ENCODE measurements at regions not wholly inside any gene's neighbourhood (a gene's known extent, or its start where the extent isn't known, plus 50 kb on each side); places are given as distances from the start of the nearest gene placed in this dataset.

DNA sequence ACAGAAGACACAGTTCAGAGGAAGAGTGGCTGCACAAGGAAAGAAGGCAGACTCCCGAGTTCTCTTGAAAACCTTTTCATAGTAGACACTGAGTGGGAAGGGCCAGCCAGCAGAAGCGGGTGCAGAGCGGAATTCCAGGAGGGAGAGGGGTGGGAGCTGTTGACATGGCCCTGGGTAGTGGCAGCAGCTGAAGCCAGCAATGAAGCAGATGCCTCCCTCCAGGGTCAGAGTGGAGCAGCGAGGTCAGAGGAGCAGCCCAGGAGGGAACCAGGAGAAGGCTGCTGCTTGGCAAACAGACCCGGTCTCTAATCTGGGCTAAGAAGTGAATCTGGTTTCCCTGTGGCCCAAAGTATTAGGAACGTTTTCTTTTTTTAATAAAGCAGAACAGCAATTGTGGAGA, 73.9 kb upstream of the SPATA13 start:
- Histone ChIP-seq H2BK15ac (ENCODE audit: low read depth, low read length) (no peak overlapping the region), H3K27ac (ENCODE audit: insufficient read length, low read depth, low read length) (no peak overlapping the region), H3K9me3 (ENCODE audit: control insufficient read depth, low read depth, low read length) (no peaks in the 10 kb centered on the region), H4K20me1 (ENCODE audit: control insufficient read depth, insufficient read depth, insufficient read length) (no peaks in the 10 kb centered on the region), H4K5ac (ENCODE audit: insufficient read length, low read depth, low read length) (no peak overlapping the region), H4K91ac (ENCODE audit: insufficient read length, low read depth, low read length) (no peak overlapping the region), H3K56ac (ENCODE audit: insufficient read length, low read depth, low read length) (no peak overlapping the region), H3K4ac (ENCODE audit: low read depth, low read length) (no peak overlapping the region), H3K79me1 (ENCODE audit: insufficient read depth, low read depth, low read length, poor library complexity, severe bottlenecking) (no peaks in the 10 kb centered on the region), H3K23me2 (ENCODE audit: insufficient read length, low read depth, low read length, poor library complexity, severe bottlenecking) (no peaks in the 10 kb centered on the region), H4K8ac (replicated peaks; ENCODE audit: insufficient read length, low read depth, low read length) (no peak overlapping the region), H2AK5ac (ENCODE audit: insufficient read length, low read length) (no peak overlapping the region), H3K9ac (ENCODE audit: extremely low read depth, insufficient read length, low read length) (no peak overlapping the region), H2BK120ac (ENCODE audit: low read depth, low read length, poor library complexity, severe bottlenecking) (no peak overlapping the region), H2BK20ac (ENCODE audit: low read depth, low read length, poor library complexity, severe bottlenecking) (no peak overlapping the region), H2AFZ (ENCODE audit: low read length) (no peak overlapping the region), H2BK12ac (ENCODE audit: insufficient read length, low read depth, low read length) (no peak overlapping the region), H3K23ac (ENCODE audit: insufficient read length, low read depth, low read length) (no peak overlapping the region), H2BK5ac (ENCODE audit: insufficient read length, low read length) (no peak overlapping the region), H3K27me3 (ENCODE audit: insufficient read depth, low read length) (no peaks in the 10 kb centered on the region), H3K4me2 (ENCODE audit: insufficient read depth, insufficient read length, low read length) (no peak overlapping the region), H3K4me1 (ENCODE audit: insufficient read depth, low read length) (peaks cover 6% of the 10 kb centered on the region; the same call in 1 of the 2 replicates), H3K79me2 (ENCODE audit: insufficient read depth, low read length) (no peaks in the 10 kb centered on the region), H3T11ph (ENCODE audit: low read length) (no peak overlapping the region), H3K14ac (ENCODE audit: insufficient read depth, low read length) (0 out of 2 replicates have a peak overlapping the region, but pooled peaks have one; percentile 8), H3K18ac (ENCODE audit: insufficient read length, low read depth, low read length) (no peak overlapping the region)
- no CpG with 5 or more reads among the region's 6 CpGs for WGBS (ENCODE audit: extremely low coverage, insufficient read length, low lambda C conversion rate)
- Mint-ChIP-seq H3K27ac (no peak overlapping the region), H3K4me1 (peaks cover 21 to 30% of the 10 kb centered on the region in 2 experiments), H3K4me3 (no peak overlapping the region), H3K9me3 (no peaks in the 10 kb centered on the region; a peak in 1 of 5 replicates), H3K27me3 (ENCODE audit: low read depth) (peaks cover 2% of the 10 kb centered on the region), H3K36me3 (ENCODE audit: insufficient read depth in 1 of 3, low read depth in 3 of 3) (no peaks in the 10 kb centered on the region)
- TF ChIP-seq, protein P1, sequence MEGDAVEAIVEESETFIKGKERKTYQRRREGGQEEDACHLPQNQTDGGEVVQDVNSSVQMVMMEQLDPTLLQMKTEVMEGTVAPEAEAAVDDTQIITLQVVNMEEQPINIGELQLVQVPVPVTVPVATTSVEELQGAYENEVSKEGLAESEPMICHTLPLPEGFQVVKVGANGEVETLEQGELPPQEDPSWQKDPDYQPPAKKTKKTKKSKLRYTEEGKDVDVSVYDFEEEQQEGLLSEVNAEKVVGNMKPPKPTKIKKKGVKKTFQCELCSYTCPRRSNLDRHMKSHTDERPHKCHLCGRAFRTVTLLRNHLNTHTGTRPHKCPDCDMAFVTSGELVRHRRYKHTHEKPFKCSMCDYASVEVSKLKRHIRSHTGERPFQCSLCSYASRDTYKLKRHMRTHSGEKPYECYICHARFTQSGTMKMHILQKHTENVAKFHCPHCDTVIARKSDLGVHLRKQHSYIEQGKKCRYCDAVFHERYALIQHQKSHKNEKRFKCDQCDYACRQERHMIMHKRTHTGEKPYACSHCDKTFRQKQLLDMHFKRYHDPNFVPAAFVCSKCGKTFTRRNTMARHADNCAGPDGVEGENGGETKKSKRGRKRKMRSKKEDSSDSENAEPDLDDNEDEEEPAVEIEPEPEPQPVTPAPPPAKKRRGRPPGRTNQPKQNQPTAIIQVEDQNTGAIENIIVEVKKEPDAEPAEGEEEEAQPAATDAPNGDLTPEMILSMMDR (conservative IDR thresholded peaks at IDR 0.05): no peak
- no peak for DNase-seq
